GM18858 (cell line): ENCODE measurements at regions not wholly inside any gene's neighbourhood (a gene's known extent, or its start where the extent isn't known, plus 50 kb on each side); places are given as distances from the start of the nearest gene placed in this dataset.

Experiments
- ATAC-seq: cut with Tn5 transposase; IDR thresholded peaks from one replicate; pipeline ENCODE4 v1.9.1; 2021; ENCODE audit not compliant: unreplicated experiment

GRCh38 chr11:19294444-19294843 is 53.7 kb upstream of the E2F8 start:
- ATAC-seq, result no peak

- ATAC-seq, result no peak
Observed at GRCh38 chr11:19291064-19291463, 50.3 kb upstream of the E2F8 start.
